Peyer's patch (tissue), 4 donors: ENCODE measurements at regions not wholly inside any gene's neighbourhood (a gene's known extent, or its start where the extent isn't known, plus 50 kb on each side); places are given as distances from the start of the nearest gene placed in this dataset.

Source experiments
- DNase-seq, 3 donors: peaks; one replicate each; pipeline ENCODE4 v3.0.0-alpha.2; 2017 to 2019
- H3K27ac ChIP-seq, 4 donors: fragments of 200-600 bp; sonication (generic); one replicate each; pipeline ENCODE4 v1.5.1; 2016 to 2019
- H3K27me3 ChIP-seq, 2 donors: fragments of 200-600 bp; sonication (generic); one replicate each; pipeline ENCODE4 v1.5.1; 2019
- H3K36me3 ChIP-seq, 3 donors: fragments of 200-600 bp; sonication (generic); one replicate each; pipeline ENCODE4 v1.5.1; 2016 to 2019
- H3K4me1 ChIP-seq, 4 donors: fragments of 200-600 bp; sonication (generic); one replicate each; pipeline ENCODE4 v1.5.1; 2016 to 2019
- H3K4me3 ChIP-seq, 4 donors: fragments of 200-600 bp; sonication (generic); 1 replicate in 3 of 4; 2 replicates in 1 of 4; pipeline ENCODE4 v1.5.1; 2016 to 2019; ENCODE audit warnings: mild to moderate bottlenecking in 1 of 4
- H3K9me3 ChIP-seq, 4 donors: fragments of 200-600 bp; sonication (generic); one replicate each; pipeline ENCODE4 v1.5.1; 2016 to 2019; ENCODE audit warnings: mild to moderate bottlenecking in 1 of 4
- CTCF ChIP-seq, 6 experiments: fragments of 450-650 bp in 4 of 6; fragments of 200-600 bp in 2 of 6; sonication (generic) in 1 of 6; IDR thresholded peaks; one replicate each; pipeline ENCODE4 v1.5.1; 2017 to 2019; ENCODE audit warnings: antibody characterized with exemption in 6 of 6, mild to moderate bottlenecking in 3 of 6, moderate library complexity in 1 of 6
- POLR2A ChIP-seq, 2 donors: fragments of 450-650 bp; IDR thresholded peaks; one replicate each; pipeline ENCODE4 v1.5.1; 2017; ENCODE audit warnings: antibody characterized with exemption in 2 of 2, mild to moderate bottlenecking in 2 of 2, moderate library complexity in 2 of 2

- no peak for TF ChIP-seq CTCF (IDR thresholded peaks at IDR 0.05)
- no peak for TF ChIP-seq POLR2A (IDR thresholded peaks at IDR 0.05)
- no peak for DNase-seq
- H3K4me1 ChIP-seq = no peaks in the 10 kb centered on the region
- H3K36me3 ChIP-seq = no peaks in the 10 kb centered on the region
- no peak overlapping the region for H3K4me3 ChIP-seq
- H3K27ac ChIP-seq = no peak overlapping the region
- H3K27me3 ChIP-seq = no peaks in the 10 kb centered on the region
- H3K9me3 ChIP-seq = no peaks in the 10 kb centered on the region
These were observed 169.1 kb downstream of the GUCY2F start for GRCh38 chrX:109312757-109313156.

- TF ChIP-seq CTCF (IDR thresholded peaks at IDR 0.05) (no peak), POLR2A (IDR thresholded peaks at IDR 0.05) (no peak)
- no peaks in the 10 kb centered on the region for H3K27me3 ChIP-seq
- H3K36me3 ChIP-seq = no peaks in the 10 kb centered on the region
- no peak for DNase-seq
- no peak overlapping the region for H3K4me3 ChIP-seq
- no peaks in the 10 kb centered on the region for H3K4me1 ChIP-seq
- H3K9me3 ChIP-seq = no peaks in the 10 kb centered on the region
- no peak overlapping the region for H3K27ac ChIP-seq
These were observed 171.9 kb downstream of the GUCY2F start for GRCh38 chrX:109310031-109310430.

- H3K4me1 ChIP-seq = no peaks in the 10 kb centered on the region
- TF ChIP-seq CTCF (IDR thresholded peaks at IDR 0.05) = no peak
- no peak for TF ChIP-seq POLR2A (IDR thresholded peaks at IDR 0.05)
- no peaks in the 10 kb centered on the region for H3K36me3 ChIP-seq
- H3K9me3 ChIP-seq = no peaks in the 10 kb centered on the region
- H3K27ac ChIP-seq = no peak overlapping the region
- H3K27me3 ChIP-seq = no peaks in the 10 kb centered on the region
- H3K4me3 ChIP-seq = no peak overlapping the region
- no peak for DNase-seq
These were observed 180.7 kb downstream of the GUCY2F start for GRCh38 chrX:109301177-109301576.

- Histone ChIP-seq H3K27me3 (no peaks in the 10 kb centered on the region), H3K4me3 (no peak overlapping the region), H3K36me3 (no peaks in the 10 kb centered on the region), H3K4me1 (no peaks in the 10 kb centered on the region), H3K27ac (no peak overlapping the region), H3K9me3 (no peaks in the 10 kb centered on the region)
- TF ChIP-seq CTCF (IDR thresholded peaks at IDR 0.05) (no peak), POLR2A (IDR thresholded peaks at IDR 0.05) (no peak)
- no peak for DNase-seq
These were observed 181.5 kb downstream of the GUCY2F start for GRCh38 chrX:109300415-109300814.

DNA sequence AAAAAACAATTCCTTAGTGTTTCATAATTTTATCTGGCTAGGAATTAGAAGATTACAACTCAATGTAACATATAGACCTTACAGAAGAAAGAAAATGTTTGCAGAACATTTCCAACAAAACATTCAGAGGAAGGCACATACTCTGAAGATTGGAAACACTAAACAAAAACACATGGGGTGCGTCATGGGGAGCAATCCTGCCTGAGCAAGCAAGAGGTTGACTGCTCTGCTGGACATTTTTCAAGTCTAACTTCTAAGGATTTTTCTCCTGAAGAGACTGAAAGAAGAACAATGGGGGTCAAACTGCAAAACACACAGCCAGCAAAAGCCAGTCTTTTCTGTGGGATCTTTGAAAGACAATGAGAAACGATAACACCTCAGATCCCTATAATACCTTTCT, 182.8 kb downstream of the GUCY2F start:
- TF ChIP-seq CTCF (IDR thresholded peaks at IDR 0.05) (no peak), POLR2A (IDR thresholded peaks at IDR 0.05) (no peak)
- H3K4me1 ChIP-seq = no peaks in the 10 kb centered on the region
- H3K36me3 ChIP-seq = no peaks in the 10 kb centered on the region
- H3K27me3 ChIP-seq = no peaks in the 10 kb centered on the region
- no peak overlapping the region for H3K27ac ChIP-seq
- no peak overlapping the region for H3K4me3 ChIP-seq
- no peaks in the 10 kb centered on the region for H3K9me3 ChIP-seq
- no peak for DNase-seq

DNA sequence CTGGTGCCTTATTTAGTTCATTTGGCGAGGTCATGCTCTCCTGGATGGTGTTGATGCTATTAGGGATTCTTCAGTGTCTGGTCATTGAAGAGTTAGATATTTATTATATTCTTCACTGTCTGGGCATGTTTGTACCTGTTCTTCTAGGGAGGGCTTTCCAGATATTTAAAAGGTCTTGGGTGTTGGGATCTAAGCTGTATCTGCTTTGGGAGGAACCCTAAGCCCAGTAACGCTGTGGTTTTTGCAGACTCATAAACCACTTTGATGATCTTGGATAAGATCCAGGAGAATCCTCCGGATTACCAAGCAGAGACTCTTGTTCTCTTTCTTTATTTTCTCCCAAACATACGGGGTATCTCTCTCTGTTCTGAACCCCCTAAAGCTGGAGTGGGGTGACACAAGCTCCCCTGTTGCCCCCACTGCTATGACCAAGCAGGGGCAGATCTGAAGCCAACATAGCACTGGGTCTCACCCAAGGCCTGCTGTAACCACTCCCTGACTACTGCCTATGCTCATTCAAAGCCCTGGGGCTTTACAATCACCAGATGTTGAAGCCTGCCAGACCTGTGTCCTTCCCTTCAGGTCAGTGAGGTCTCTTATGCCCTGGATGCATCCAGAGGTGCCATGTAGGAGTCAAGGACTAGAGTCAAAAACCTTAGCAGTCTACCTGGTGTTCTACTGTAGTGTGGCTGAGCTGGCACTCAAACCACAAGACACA, 187.6 kb downstream of the GUCY2F start:
- no peak overlapping the region for H3K4me3 ChIP-seq
- no peaks in the 10 kb centered on the region for H3K27me3 ChIP-seq
- TF ChIP-seq CTCF (IDR thresholded peaks at IDR 0.05) = no peak
- TF ChIP-seq POLR2A (IDR thresholded peaks at IDR 0.05) = no peak
- no peaks in the 10 kb centered on the region for H3K36me3 ChIP-seq
- H3K9me3 ChIP-seq = no peaks in the 10 kb centered on the region
- H3K27ac ChIP-seq = no peak overlapping the region
- DNase-seq = no peak
- H3K4me1 ChIP-seq = no peaks in the 10 kb centered on the region
